ENCODE measurements at regions not wholly inside any gene's neighbourhood (a gene's known extent, or its start where the extent isn't known, plus 50 kb on each side); places are given as distances from the start of the nearest gene placed in this dataset.

GRCh38 chr20:58076405-58076804 lies 152.0 kb downstream of the ANKRD60 start:
- H3K27ac ChIP-seq (ENCODE audit: low read depth, low read length, poor library complexity, severe bottlenecking): no peak overlapping the region
- H3K36me3 ChIP-seq (ENCODE audit: insufficient read depth, low read length): no peaks in the 10 kb centered on the region
- POLR2A ChIA-PET: no interaction called here
- no peak overlapping the region for H3K4me2 ChIP-seq (ENCODE audit: low read length)
- no peaks in the 10 kb centered on the region for H3K79me2 ChIP-seq (ENCODE audit: insufficient read depth, low read depth, low read length)
- H2AFZ ChIP-seq (ENCODE audit: low read length): no peak overlapping the region
- no TSS peak for BruUV-seq (replicated peaks)
- H3K9me3 ChIP-seq (ENCODE audit: low read length): no peaks in the 10 kb centered on the region
- H3K4me1 ChIP-seq (ENCODE audit: insufficient read depth, low read length, poor library complexity, severe bottlenecking): no peaks in the 10 kb centered on the region
- CTCF ChIA-PET (ENCODE audit: unreplicated experiment): no interaction called here
- no peaks in the 10 kb centered on the region for H3K9me2 ChIP-seq (ENCODE audit: insufficient read depth, low read length)
- no peak overlapping the region for H3K4me3 ChIP-seq (ENCODE audit: low read depth, low read length, poor library complexity, severe bottlenecking)
- DNase-seq (ENCODE audit: low spot score): no peak
- no peaks in the 10 kb centered on the region for H4K20me1 ChIP-seq (ENCODE audit: insufficient read depth, low read length)
- TF ChIP-seq EZH2phosphoT487 (IDR thresholded peaks at IDR 0.05; ENCODE audit: borderline replicate concordance, low read depth, low read length) (no peak), CTCF (conservative IDR thresholded peaks at IDR 0.05; ENCODE audit: low read length) (no peak)
- intact Hi-C loops (cut with micrococcal nuclease; ENCODE audit: unreplicated experiment): no loop called here

- POLR2A ChIA-PET: no interaction called here
Measured at GRCh38 chr20:58075586-58076345, 152.7 kb downstream of the ANKRD60 start.

More at GRCh38 chr20:58075586-58076345, 152.7 kb downstream of the ANKRD60 start:
- Histone ChIP-seq H3K79me2 (ENCODE audit: insufficient read depth, low read depth, low read length) (no peaks in the 10 kb centered on the region), H3K4me1 (ENCODE audit: insufficient read depth, low read length, poor library complexity, severe bottlenecking) (no peaks in the 10 kb centered on the region), H3K4me2 (ENCODE audit: low read length) (no peak overlapping the region), H3K9me2 (ENCODE audit: insufficient read depth, low read length) (no peaks in the 10 kb centered on the region), H4K20me1 (ENCODE audit: insufficient read depth, low read length) (no peaks in the 10 kb centered on the region), H2AFZ (ENCODE audit: low read length) (no peak overlapping the region), H3K4me3 (ENCODE audit: low read depth, low read length, poor library complexity, severe bottlenecking) (no peak overlapping the region), H3K36me3 (ENCODE audit: insufficient read depth, low read length) (no peaks in the 10 kb centered on the region), H3K27ac (ENCODE audit: low read depth, low read length, poor library complexity, severe bottlenecking) (no peak overlapping the region), H3K9me3 (ENCODE audit: low read length) (no peaks in the 10 kb centered on the region)
- no TSS peak for BruUV-seq (replicated peaks)
- TF ChIP-seq CTCF (conservative IDR thresholded peaks at IDR 0.05; ENCODE audit: low read length) (no peak), EZH2phosphoT487 (IDR thresholded peaks at IDR 0.05; ENCODE audit: borderline replicate concordance, low read depth, low read length) (no peak)
- CTCF ChIA-PET (ENCODE audit: unreplicated experiment): no interaction called here
- intact Hi-C loops (cut with micrococcal nuclease; ENCODE audit: unreplicated experiment): no loop called here
- DNase-seq (ENCODE audit: low spot score): no peak

All from OCI-LY7 (cell line).